ENCODE measurements at regions not wholly inside any gene's neighbourhood (a gene's known extent, or its start where the extent isn't known, plus 50 kb on each side); places are given as distances from the start of the nearest gene placed in this dataset.
"Not testable (repeated sequence)": the region's sequence is repeated elsewhere in the genome, so short reads cannot be mapped to it uniquely, and the experiment has no call there.

- DNase-seq = no peak
Measured at GRCh38 chr3:140821493-140821892, 120.1 kb upstream of the SLC25A36 start.

GRCh38 chr3:140822401-140823047, 119.1 kb upstream of the SLC25A36 start:
- DNase-seq = no peak

- no peak for DNase-seq
Measured at GRCh38 chr3:140823106-140823505, 118.5 kb upstream of the SLC25A36 start.

DNA sequence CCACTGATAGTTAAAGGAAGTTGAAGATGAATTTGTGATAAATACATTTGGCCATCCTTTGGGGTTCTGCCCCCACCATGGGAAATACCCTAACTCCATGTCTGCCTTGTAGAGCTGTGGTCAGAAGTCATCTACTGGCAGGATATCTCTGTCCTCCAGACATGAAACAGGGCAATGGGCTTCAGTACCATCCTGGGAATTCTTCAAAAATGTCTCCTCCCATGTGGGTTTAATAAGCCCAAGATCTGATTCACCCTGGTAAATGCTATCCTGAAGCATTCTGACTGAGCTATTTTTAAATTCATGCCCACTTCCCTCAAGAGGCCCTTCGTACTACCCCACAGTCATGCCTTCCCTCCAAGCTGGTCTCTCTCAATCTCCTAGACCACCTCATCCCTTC, 113.7 kb upstream of the SLC25A36 start:
- no peak for DNase-seq

- DNase-seq = no peak
Measured at GRCh38 chr3:140828585-140828984, 113.1 kb upstream of the SLC25A36 start.

GRCh38 chr3:140829796-140830195, 111.8 kb upstream of the SLC25A36 start:
- no peak for DNase-seq

DNA sequence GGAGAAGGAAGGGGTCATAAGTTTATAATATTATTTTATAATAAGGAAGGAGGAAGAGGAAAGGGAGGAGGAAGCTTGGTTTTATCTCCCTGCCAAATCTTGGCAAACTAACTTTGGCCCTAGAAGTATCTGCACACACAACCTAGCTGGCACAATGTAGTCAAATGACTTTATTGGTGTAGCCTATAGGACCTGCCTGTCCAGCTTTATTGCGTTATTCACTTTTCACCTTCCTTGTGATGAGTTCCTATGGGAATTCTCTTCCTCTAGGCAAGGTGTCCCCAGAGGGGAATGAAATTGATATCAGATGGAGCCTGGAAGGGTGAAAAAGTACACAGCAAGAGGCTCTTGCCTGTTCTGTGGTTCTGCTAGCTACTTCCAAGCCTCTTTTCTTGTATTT, 111.2 kb upstream of the SLC25A36 start:
- DNase-seq = no peak

DNA sequence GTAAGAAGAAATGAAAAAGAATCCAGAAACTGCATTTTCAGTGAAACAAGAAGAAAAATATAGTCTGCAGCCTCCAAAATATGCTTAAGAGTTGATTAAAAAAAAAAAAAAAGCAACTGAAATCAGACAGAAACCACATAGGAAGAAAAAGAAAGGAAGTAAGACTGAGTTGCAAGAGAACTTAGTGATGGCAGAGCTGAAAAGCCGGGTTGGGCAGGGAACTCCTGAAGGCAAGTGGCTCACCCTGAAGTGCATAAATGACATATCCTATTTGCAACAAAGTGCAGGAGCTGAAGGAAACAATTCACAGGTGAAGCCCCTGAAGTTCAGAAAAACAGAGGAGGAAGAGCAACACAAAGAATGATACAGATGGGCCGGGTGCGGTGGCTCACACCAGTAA, 108.8 kb upstream of the SLC25A36 start:
- DNase-seq = no peak

DNA sequence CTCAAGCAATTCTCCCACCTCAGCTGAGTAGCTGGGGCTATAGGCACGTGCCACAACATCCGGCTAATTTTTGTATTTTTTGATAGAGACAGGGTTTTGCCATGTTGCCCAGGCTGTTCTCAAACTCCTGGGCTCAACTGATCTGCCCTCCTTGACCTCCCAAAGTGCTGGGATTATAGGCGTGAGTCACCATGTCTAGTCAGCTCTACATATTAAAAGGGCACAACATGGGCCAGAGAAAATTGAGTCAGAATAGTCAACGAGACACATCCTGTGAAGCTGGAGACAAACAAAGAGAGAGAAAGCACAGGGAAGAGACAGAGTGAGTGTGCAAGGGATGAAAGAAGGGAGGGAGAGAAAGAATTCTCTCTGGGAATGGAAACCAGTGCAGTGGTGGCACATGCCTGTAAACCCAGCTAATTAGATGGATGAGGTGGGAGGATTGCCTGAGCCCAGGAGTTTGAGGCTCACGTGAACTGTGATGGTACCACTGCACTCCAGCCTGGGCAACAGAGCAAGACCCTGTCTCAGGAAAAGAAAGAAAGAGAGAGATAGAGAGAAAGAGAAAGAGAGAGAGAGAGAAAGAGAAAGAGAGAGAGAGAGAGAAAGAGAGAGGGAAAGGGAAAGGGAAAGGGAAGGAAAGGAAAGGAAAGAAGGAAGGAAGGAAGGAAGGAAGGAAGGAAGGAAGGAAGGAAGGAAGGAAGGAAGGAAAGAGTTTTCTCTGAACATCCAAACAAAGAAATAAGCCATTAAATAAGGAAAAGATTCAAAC, 107.2 kb upstream of the SLC25A36 start:
- DNase-seq = no peak

- no peak for DNase-seq
Measured at GRCh38 chr3:140842984-140843649, 98.5 kb upstream of the SLC25A36 start.

GRCh38 chr3:140843656-140844055, 98.0 kb upstream of the SLC25A36 start:
- DNase-seq = no peak

DNA sequence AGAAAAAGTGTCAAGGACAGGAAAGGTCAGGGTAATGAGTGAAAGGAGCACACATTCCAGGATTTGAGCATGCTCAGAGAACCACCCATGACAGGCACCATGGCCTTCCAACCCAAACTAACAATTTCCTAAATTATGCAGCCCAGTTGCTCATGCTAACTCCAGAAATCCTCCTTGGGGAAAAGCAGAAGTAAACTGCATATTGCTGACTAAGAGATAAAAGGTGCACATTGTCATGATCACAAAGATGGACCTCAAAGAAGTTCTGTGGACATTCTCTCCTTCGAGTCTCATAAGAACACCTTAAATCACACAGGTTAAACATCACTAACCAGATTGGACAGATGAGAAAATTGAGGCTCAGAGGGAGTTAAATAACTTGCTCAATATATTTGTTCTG, 97.6 kb upstream of the SLC25A36 start:
- no peak for DNase-seq

GRCh38 chr3:140845882-140846281, 95.8 kb upstream of the SLC25A36 start:
- DNase-seq = no peak

- no peak for DNase-seq
Measured at GRCh38 chr3:140848666-140849065, 93.0 kb upstream of the SLC25A36 start.

- DNase-seq = no peak
Measured at GRCh38 chr3:140850210-140850955, 91.3 kb upstream of the SLC25A36 start.

DNA sequence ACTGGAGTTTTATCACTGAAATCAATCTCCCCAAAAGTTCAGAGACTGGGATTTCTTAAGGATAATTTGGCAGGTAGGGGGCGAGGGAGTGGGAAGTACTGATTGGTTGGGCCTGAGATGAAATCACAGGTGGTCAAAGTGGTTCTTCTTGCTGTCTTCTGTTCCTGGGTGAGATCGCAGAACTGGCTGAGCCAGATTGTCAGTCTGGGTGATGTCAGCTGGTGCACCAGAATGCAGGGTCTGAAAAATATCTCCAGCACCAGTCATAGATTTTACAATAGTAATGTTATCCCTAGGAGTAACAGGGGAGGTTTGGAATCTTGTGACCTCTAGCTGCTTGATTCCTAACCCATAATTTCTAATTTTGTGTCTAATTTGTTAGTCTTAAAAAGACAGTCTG, 86.7 kb upstream of the SLC25A36 start:
- no peak for DNase-seq

DNA sequence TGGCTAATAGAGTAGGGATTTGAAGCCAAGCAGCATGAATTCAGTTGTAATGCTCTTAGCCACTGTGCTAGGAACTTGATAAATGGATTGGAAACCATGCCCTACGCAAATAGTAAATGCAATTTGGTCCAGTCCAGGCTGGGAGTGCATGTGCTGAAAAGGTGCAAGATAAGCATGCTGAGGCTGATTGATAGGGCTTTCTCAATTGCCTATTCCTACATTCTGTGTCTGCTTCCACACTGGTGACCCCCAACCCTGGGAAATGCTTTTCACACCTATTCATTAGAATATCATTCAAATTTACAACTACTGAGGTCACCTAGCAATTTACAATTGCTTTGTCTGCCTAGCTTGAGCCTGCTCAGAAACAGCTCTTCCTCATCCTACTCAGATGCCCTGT, 84.7 kb upstream of the SLC25A36 start:
- no peak for DNase-seq

GRCh38 chr3:140857993-140858392, 83.6 kb upstream of the SLC25A36 start:
- no peak for DNase-seq

GRCh38 chr3:140859592-140860336, 81.9 kb upstream of the SLC25A36 start:
- no peak for DNase-seq

DNA sequence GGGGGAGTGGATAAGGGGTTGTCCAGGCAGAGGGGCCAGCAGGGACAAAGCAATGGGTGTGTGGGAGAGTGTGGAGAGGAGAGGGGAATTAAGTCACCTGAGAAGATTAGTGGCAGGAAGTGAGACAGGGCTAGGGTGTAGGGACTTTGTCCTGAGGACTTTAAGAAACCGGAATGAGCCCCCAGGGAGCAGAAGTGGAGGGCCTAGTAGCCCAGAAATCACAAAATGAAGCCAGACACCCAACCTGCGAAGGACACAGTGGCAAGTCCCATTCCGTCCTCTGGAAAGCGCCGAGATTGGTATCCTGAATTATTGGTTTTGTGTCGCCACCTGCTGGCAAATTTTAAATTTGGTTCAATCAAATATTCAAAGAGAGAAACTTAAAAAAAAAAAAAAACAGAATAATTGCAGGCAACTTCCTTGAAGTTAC, 78.0 kb upstream of the SLC25A36 start:
- peak; percentile 5 for DNase-seq

DNA sequence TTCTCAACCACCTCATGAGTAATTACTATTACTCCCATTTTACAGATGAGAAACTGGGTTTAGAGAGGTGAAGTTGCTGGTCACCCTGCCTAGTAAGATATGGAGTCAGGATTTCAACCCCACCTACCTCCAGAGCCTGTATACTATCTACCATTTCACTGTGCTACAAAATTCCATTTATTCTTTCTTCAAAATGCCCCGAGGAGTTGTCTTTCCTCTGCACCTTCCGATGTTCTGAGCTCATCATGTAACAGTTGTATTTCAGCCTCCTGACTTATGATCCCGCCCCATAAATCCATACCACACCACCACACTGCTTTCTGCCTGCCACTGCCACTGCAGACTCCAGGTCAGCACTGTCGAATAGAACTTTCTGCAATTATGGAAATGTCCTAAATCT, 71.3 kb upstream of the SLC25A36 start:
- no peak for DNase-seq

DNA sequence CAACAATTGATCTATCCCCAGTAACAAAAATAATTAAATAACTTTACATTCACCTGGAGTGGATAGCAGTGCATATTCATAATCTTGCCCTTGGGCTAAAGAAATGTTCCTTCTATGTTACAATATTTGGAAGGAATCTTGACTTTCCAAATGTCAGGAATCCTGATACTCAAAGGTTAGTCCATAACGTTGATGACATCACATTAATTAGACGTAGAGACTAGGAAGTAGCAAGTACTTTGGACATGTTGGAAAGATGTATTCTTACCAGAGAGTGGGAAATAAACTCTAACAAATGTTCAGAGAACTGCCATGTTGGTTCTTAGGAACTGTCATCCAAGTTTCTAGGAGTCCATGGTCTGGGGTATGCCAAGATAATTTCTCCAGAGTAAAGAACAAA, 70.6 kb upstream of the SLC25A36 start:
- DNase-seq = no peak

- DNase-seq = not testable (repeated sequence)
Measured at GRCh38 chr3:140872165-140872564, 69.5 kb upstream of the SLC25A36 start.
